SJSA1 (cell line): ENCODE measurements at regions not wholly inside any gene's neighbourhood (a gene's known extent, or its start where the extent isn't known, plus 50 kb on each side); places are given as distances from the start of the nearest gene placed in this dataset.

ENCODE experiments used
- DNase-seq, 2 experiments: peaks; one replicate each; pipeline ENCODE4 v3.0.0-alpha.2; 2015 to 2020; ENCODE audit warnings: low spot score in 2 of 2, low read depth in 1 of 2
- H3K27ac ChIP-seq: fragments of 250-450 bp; sonication (Bioruptor Pico); 2 replicates; pipeline ENCODE4 v1.5.1; 2020; ENCODE audit warnings: mild to moderate bottlenecking, moderate library complexity
- H3K27me3 ChIP-seq: fragments of 250-450 bp; sonication (Bioruptor Pico); replicated peaks from 2 replicates; pipeline ENCODE4 v1.5.1; 2020; ENCODE audit warnings: mild to moderate bottlenecking, moderate library complexity
- H3K36me3 ChIP-seq: fragments of 250-450 bp; sonication (Bioruptor Pico); 2 replicates; pipeline ENCODE4 v1.5.1; 2020; ENCODE audit warnings: mild to moderate bottlenecking
- H3K4me1 ChIP-seq: fragments of 250-450 bp; sonication (Bioruptor Pico); replicated peaks from 2 replicates; pipeline ENCODE4 v1.6.1; 2021; ENCODE audit warnings: mild to moderate bottlenecking
- H3K4me3 ChIP-seq: fragments of 250-450 bp; sonication (Bioruptor Pico); 2 replicates; pipeline ENCODE4 v1.5.1; 2020; ENCODE audit warnings: mild to moderate bottlenecking
- H3K9me3 ChIP-seq: fragments of 250-450 bp; sonication (Bioruptor Pico); replicated peaks from 2 replicates; pipeline ENCODE4 v1.5.1; 2020; ENCODE audit warnings: mild to moderate bottlenecking

GRCh38 chr11:106461839-106462545 is 384.5 kb downstream of the AASDHPPT start:
- Histone ChIP-seq H3K27ac (no peak overlapping the region), H3K4me1 (peaks cover 32% of the 10 kb centered on the region), H3K27me3 (no peaks in the 10 kb centered on the region), H3K36me3 (no peaks in the 10 kb centered on the region), H3K4me3 (no peak overlapping the region), H3K9me3 (no peaks in the 10 kb centered on the region)
- peak in 1 of 2 experiments; percentile 50 for DNase-seq

- no peaks in the 10 kb centered on the region for H3K27me3 ChIP-seq
- H3K36me3 ChIP-seq, result no peaks in the 10 kb centered on the region
- no peak overlapping the region for H3K4me3 ChIP-seq
- peaks cover 43% of the 10 kb centered on the region for H3K4me1 ChIP-seq
- no peak for DNase-seq
- H3K9me3 ChIP-seq, result no peaks in the 10 kb centered on the region
- no peak overlapping the region for H3K27ac ChIP-seq
These were observed 385.7 kb downstream of the AASDHPPT start for GRCh38 chr11:106463154-106463553.

- H3K9me3 ChIP-seq, result no peaks in the 10 kb centered on the region
- no peaks in the 10 kb centered on the region for H3K36me3 ChIP-seq
- no peak overlapping the region for H3K27ac ChIP-seq
- no peak for DNase-seq
- no peak overlapping the region for H3K4me3 ChIP-seq
- H3K4me1 ChIP-seq, result peaks cover 49% of the 10 kb centered on the region
- no peaks in the 10 kb centered on the region for H3K27me3 ChIP-seq
These were observed 386.3 kb downstream of the AASDHPPT start for GRCh38 chr11:106463796-106464201.

GRCh38 chr11:106464728-106465127 is 387.3 kb downstream of the AASDHPPT start:
- no peak overlapping the region for H3K27ac ChIP-seq
- no peak overlapping the region for H3K4me3 ChIP-seq
- H3K36me3 ChIP-seq, result no peaks in the 10 kb centered on the region
- H3K9me3 ChIP-seq, result no peaks in the 10 kb centered on the region
- DNase-seq, result no peak
- H3K4me1 ChIP-seq, result peaks cover 51% of the 10 kb centered on the region
- H3K27me3 ChIP-seq, result no peaks in the 10 kb centered on the region

- H3K9me3 ChIP-seq, result no peaks in the 10 kb centered on the region
- H3K4me3 ChIP-seq, result no peak overlapping the region
- peaks cover 47% of the 10 kb centered on the region for H3K4me1 ChIP-seq
- no peaks in the 10 kb centered on the region for H3K27me3 ChIP-seq
- H3K27ac ChIP-seq, result 0 out of 2 replicates have a peak overlapping the region, but pooled peaks have one; percentile 17
- no peaks in the 10 kb centered on the region for H3K36me3 ChIP-seq
- DNase-seq, result peak in 1 of 2 experiments; percentile 27
These were observed 389.1 kb downstream of the AASDHPPT start for GRCh38 chr11:106466521-106467080.

GRCh38 chr11:106467501-106467900 is 390.0 kb downstream of the AASDHPPT start:
- Histone ChIP-seq H3K36me3 (no peaks in the 10 kb centered on the region), H3K9me3 (no peaks in the 10 kb centered on the region), H3K27me3 (no peaks in the 10 kb centered on the region), H3K4me1 (peaks cover 38% of the 10 kb centered on the region), H3K4me3 (no peak overlapping the region), H3K27ac (no peak overlapping the region)
- no peak for DNase-seq

- Histone ChIP-seq H3K27me3 (no peaks in the 10 kb centered on the region), H3K4me3 (no peak overlapping the region), H3K36me3 (no peaks in the 10 kb centered on the region), H3K9me3 (no peaks in the 10 kb centered on the region), H3K27ac (no peak overlapping the region), H3K4me1 (peaks cover 34% of the 10 kb centered on the region)
- peak in 1 of 2 experiments; percentile 37 for DNase-seq
These were observed 390.6 kb downstream of the AASDHPPT start for GRCh38 chr11:106468086-106468485.

GRCh38 chr11:106468531-106468930 is 391.1 kb downstream of the AASDHPPT start:
- DNase-seq, result no peak

GRCh38 chr11:106470230-106470629 is 392.8 kb downstream of the AASDHPPT start:
- Histone ChIP-seq H3K4me1 (peaks cover 27% of the 10 kb centered on the region), H3K27ac (no peak overlapping the region), H3K9me3 (no peaks in the 10 kb centered on the region), H3K4me3 (no peak overlapping the region), H3K27me3 (no peaks in the 10 kb centered on the region), H3K36me3 (no peaks in the 10 kb centered on the region)
- no peak for DNase-seq

More at GRCh38 chr11:106468531-106468930, 391.1 kb downstream of the AASDHPPT start:
- Histone ChIP-seq H3K27me3 (no peaks in the 10 kb centered on the region), H3K27ac (no peak overlapping the region), H3K9me3 (no peaks in the 10 kb centered on the region), H3K4me1 (peaks cover 30% of the 10 kb centered on the region), H3K36me3 (no peaks in the 10 kb centered on the region), H3K4me3 (no peak overlapping the region)

GRCh38 chr11:106471276-106471675 is 393.8 kb downstream of the AASDHPPT start:
- H3K27ac ChIP-seq, result no peak overlapping the region
- DNase-seq, result no peak
- no peaks in the 10 kb centered on the region for H3K27me3 ChIP-seq
- H3K9me3 ChIP-seq, result no peaks in the 10 kb centered on the region
- no peak overlapping the region for H3K4me3 ChIP-seq
- H3K36me3 ChIP-seq, result no peaks in the 10 kb centered on the region
- peaks cover 24% of the 10 kb centered on the region for H3K4me1 ChIP-seq

GRCh38 chr11:106473089-106473722 is 395.7 kb downstream of the AASDHPPT start:
- Histone ChIP-seq H3K4me3 (no peak overlapping the region), H3K4me1 (peaks cover 7% of the 10 kb centered on the region), H3K36me3 (no peaks in the 10 kb centered on the region), H3K9me3 (no peaks in the 10 kb centered on the region), H3K27ac (no peak overlapping the region), H3K27me3 (no peaks in the 10 kb centered on the region)
- DNase-seq, result no peak

GRCh38 chr11:106474274-106474673 is 396.8 kb downstream of the AASDHPPT start:
- Histone ChIP-seq H3K9me3 (no peaks in the 10 kb centered on the region), H3K27ac (no peak overlapping the region), H3K4me3 (no peak overlapping the region), H3K27me3 (no peaks in the 10 kb centered on the region), H3K4me1 (no peaks in the 10 kb centered on the region), H3K36me3 (no peaks in the 10 kb centered on the region)
- no peak for DNase-seq

GRCh38 chr11:106475181-106475580 is 397.7 kb downstream of the AASDHPPT start:
- Histone ChIP-seq H3K9me3 (no peaks in the 10 kb centered on the region), H3K27me3 (no peaks in the 10 kb centered on the region), H3K4me1 (peaks cover 7% of the 10 kb centered on the region), H3K36me3 (no peaks in the 10 kb centered on the region), H3K27ac (no peak overlapping the region), H3K4me3 (no peak overlapping the region)
- no peak for DNase-seq

GRCh38 chr11:106477776-106478175 is 400.3 kb downstream of the AASDHPPT start:
- H3K4me1 ChIP-seq, result peaks cover 11% of the 10 kb centered on the region

More at GRCh38 chr11:106477776-106478175, 400.3 kb downstream of the AASDHPPT start:
- no peaks in the 10 kb centered on the region for H3K9me3 ChIP-seq
- H3K4me3 ChIP-seq, result no peak overlapping the region
- DNase-seq, result no peak
- no peaks in the 10 kb centered on the region for H3K36me3 ChIP-seq
- no peak overlapping the region for H3K27ac ChIP-seq
- no peaks in the 10 kb centered on the region for H3K27me3 ChIP-seq
